NT2/D1 (cell line): ENCODE measurements at regions not wholly inside any gene's neighbourhood (a gene's known extent, or its start where the extent isn't known, plus 50 kb on each side); places are given as distances from the start of the nearest gene placed in this dataset.

Experiments
- SUZ12 ChIP-seq: IDR thresholded peaks from 2 replicates; pipeline ENCODE4 v1.6.1; 2011; ENCODE audit not compliant: insufficient read length, insufficient read depth; ENCODE audit errors: extremely low read depth
- YY1 ChIP-seq: IDR thresholded peaks from 2 replicates; pipeline ENCODE4 v1.6.1; 2011; ENCODE audit not compliant: insufficient read length, insufficient read depth
- ZNF274 ChIP-seq: IDR thresholded peaks from 2 replicates; pipeline ENCODE4 v1.6.1; 2011; ENCODE audit warnings: mild to moderate bottlenecking, low read depth, low read length

DNA sequence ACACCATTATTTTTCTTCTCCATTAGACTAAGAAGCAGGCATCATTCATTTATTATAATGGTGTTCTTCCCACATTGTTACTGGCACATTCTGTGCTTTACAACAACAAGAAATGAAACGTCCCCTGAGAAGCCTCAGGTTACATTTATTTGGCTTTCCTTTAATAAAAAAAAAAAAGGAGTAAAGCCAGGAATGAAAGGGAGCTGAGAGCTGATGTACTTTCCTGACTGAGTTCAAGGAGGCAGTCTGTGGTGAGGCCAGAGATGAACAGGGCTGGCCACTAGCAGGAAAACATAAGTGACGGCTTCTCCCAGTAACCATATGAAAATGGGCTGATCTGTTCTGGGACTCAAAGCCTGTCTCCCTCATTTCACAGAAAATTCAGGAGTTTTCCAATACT lies 742.1 kb downstream of the MAFB start:
- TF ChIP-seq YY1 (no peak), ZNF274 (no peak), SUZ12 (no peak)
